Peyer's patch (tissue), 4 donors: ENCODE measurements at regions not wholly inside any gene's neighbourhood (a gene's known extent, or its start where the extent isn't known, plus 50 kb on each side); places are given as distances from the start of the nearest gene placed in this dataset.

ENCODE experiments used
- POLR2A ChIP-seq, 2 donors: fragments of 450-650 bp; IDR thresholded peaks; one replicate each; pipeline ENCODE4 v1.5.1; 2017; ENCODE audit warnings: antibody characterized with exemption in 2 of 2, mild to moderate bottlenecking in 2 of 2, moderate library complexity in 2 of 2
- TF ChIP-seq, protein P1 (sequence below), 6 experiments: fragments of 450-650 bp in 4 of 6; fragments of 200-600 bp in 2 of 6; sonication (generic) in 1 of 6; IDR thresholded peaks; one replicate each; pipeline ENCODE4 v1.5.1; 2017 to 2019; ENCODE audit warnings: antibody characterized with exemption in 6 of 6, mild to moderate bottlenecking in 3 of 6, moderate library complexity in 1 of 6

DNA sequence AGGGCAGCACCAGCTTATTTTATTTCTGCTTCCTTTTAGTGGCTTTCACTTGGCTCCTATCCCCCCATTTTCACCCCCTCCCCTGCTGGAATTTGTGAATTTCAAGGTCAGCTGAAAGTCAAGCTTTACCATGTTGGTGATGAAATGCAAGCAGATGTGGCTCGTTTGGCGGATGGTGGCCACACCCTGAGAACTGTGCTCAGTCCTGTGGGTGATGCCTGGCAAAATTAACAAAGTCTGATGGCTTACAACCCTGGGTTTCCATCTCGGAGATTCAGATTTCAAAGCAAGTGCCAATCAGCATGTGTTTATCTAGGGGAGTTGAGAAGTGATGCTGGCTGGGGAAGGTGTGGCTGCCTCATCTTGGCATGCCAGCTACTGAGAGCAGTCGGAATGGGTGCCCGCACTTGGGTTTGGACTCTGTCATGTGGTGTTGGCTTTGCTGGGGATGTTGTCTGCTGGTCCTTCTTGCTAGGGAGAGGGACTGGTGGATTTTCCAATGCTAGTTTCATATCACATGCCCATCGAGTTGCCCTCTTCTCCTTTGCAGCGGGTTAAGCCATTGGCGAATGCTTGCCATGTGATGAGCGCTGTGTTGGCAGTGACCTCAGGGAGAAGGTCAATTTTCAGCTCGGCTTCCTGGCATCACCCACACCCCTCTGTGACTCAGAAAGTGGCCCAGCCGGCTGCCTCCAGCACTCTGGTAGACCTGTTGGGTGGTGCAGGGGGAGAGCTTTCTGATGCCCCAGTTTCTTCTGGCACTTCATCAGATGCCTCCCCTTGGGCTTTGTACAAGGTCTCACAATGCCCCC, 77.0 kb upstream of the PITX1 start:
- TF ChIP-seq, protein P1, sequence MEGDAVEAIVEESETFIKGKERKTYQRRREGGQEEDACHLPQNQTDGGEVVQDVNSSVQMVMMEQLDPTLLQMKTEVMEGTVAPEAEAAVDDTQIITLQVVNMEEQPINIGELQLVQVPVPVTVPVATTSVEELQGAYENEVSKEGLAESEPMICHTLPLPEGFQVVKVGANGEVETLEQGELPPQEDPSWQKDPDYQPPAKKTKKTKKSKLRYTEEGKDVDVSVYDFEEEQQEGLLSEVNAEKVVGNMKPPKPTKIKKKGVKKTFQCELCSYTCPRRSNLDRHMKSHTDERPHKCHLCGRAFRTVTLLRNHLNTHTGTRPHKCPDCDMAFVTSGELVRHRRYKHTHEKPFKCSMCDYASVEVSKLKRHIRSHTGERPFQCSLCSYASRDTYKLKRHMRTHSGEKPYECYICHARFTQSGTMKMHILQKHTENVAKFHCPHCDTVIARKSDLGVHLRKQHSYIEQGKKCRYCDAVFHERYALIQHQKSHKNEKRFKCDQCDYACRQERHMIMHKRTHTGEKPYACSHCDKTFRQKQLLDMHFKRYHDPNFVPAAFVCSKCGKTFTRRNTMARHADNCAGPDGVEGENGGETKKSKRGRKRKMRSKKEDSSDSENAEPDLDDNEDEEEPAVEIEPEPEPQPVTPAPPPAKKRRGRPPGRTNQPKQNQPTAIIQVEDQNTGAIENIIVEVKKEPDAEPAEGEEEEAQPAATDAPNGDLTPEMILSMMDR (IDR thresholded peaks at IDR 0.05): no peak
- TF ChIP-seq POLR2A (IDR thresholded peaks at IDR 0.05): no peak
